Upper lobe of left lung (tissue), 6 donors: ENCODE measurements at regions not wholly inside any gene's neighbourhood (a gene's known extent, or its start where the extent isn't known, plus 50 kb on each side); places are given as distances from the start of the nearest gene placed in this dataset.
"Not testable (repeated sequence)": the region's sequence is repeated elsewhere in the genome, so short reads cannot be mapped to it uniquely, and the experiment has no call there.

ENCODE experiments used
- ATAC-seq, 2 donors: fragments of 200-7000 bp; cut with Tn5 transposase; one replicate each; pipeline ENCODE4 v1.9.1; 2022; ENCODE audit warnings: mild to moderate bottlenecking in 2 of 2, moderate library complexity in 2 of 2; ENCODE audit not compliant: low FRiP score in 2 of 2
- DNase-seq, 2 donors: peaks; one replicate each; pipeline ENCODE4 v3.0.0-alpha.2; 2019 to 2020
- H3K27ac ChIP-seq, 4 donors: fragments of 200-600 bp; sonication (generic); one replicate each; pipeline ENCODE4 v1.5.1; 2016 to 2019
- H3K27me3 ChIP-seq, 4 donors: fragments of 200-600 bp; sonication (generic); one replicate each; pipeline ENCODE4 v1.5.1; 2017 to 2019
- H3K36me3 ChIP-seq, 4 donors: fragments of 200-600 bp; sonication (generic); one replicate each; pipeline ENCODE4 v1.5.1; 2016 to 2019
- H3K4me1 ChIP-seq, 4 donors: fragments of 200-600 bp; sonication (generic); one replicate each; pipeline ENCODE4 v1.5.1; 2018 to 2019
- H3K4me3 ChIP-seq, 4 donors: fragments of 200-600 bp; sonication (generic); one replicate each; pipeline ENCODE4 v1.5.1; 2017 to 2019; ENCODE audit warnings: mild to moderate bottlenecking in 2 of 4, moderate library complexity in 1 of 4
- H3K9me3 ChIP-seq, 4 donors: fragments of 200-600 bp; sonication (generic); one replicate each; pipeline ENCODE4 v1.5.1; 2018 to 2019
- EP300 ChIP-seq, 4 donors: sonication (generic); formaldehyde crosslinking; IDR thresholded peaks; one replicate each; pipeline ENCODE4 v1.5.1; 2017; ENCODE audit warnings: antibody characterized with exemption in 4 of 4, control low read depth in 2 of 4
- POLR2A ChIP-seq, 4 donors: fragments of 450-650 bp; IDR thresholded peaks; one replicate each; pipeline ENCODE4 v1.5.1; 2016 to 2017; ENCODE audit warnings: antibody characterized with exemption in 4 of 4, mild to moderate bottlenecking in 2 of 4
- POLR2AphosphoS5 ChIP-seq, 2 donors: sonication (generic); formaldehyde crosslinking; IDR thresholded peaks; one replicate each; pipeline ENCODE4 v1.5.1; 2017; ENCODE audit warnings: antibody characterized with exemption in 2 of 2
- WGBS, 2 donors: methylation state at CpG; one replicate each; pipeline ENCODE4 v1.1.5; 2017 to 2018; 5-methylcytosine and 5-hydroxymethylcytosine counted together
- TF ChIP-seq, protein P1 (sequence below), 6 experiments: fragments of 450-650 bp in 4 of 6; fragments of 200-600 bp in 2 of 6; sonication (generic) in 2 of 6; IDR thresholded peaks; one replicate each; pipeline ENCODE4 v1.5.1; 2016 to 2019; ENCODE audit warnings: antibody characterized with exemption in 6 of 6
- donor health status: DM: no; HTN: no; CAD: no; lungs with moderate emphysema.
- donor health status: DM: no; HTN: yes; CAD: no; lungs with severe emphysema.

DNA sequence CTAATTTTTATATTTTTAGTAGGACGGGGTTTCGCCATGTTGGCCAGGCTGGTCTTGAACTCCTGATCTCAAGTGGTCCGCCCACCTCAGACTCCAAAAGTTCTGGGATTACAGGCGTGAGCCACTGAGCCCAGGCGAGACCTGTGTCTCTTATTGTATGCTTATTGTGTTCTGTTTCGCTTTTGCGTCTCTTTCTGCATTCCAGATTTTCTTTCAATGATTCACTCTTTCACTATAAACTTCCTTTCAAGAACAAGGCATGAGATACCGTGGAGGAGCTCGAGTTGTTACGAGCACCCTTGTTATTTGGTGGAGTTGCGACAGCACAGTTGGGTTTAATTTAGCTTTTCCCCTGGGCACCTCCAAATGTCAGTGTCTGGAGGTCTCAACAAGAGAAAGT is 366.7 kb upstream of the FAT1 start:
- 86 to 93% methylated on average over 11 of the region's 11 CpGs for WGBS, 2 donors
- no peaks in the 10 kb centered on the region for H3K9me3 ChIP-seq
- TF ChIP-seq EP300 (IDR thresholded peaks at IDR 0.05): no peak
- TF ChIP-seq, protein P1, sequence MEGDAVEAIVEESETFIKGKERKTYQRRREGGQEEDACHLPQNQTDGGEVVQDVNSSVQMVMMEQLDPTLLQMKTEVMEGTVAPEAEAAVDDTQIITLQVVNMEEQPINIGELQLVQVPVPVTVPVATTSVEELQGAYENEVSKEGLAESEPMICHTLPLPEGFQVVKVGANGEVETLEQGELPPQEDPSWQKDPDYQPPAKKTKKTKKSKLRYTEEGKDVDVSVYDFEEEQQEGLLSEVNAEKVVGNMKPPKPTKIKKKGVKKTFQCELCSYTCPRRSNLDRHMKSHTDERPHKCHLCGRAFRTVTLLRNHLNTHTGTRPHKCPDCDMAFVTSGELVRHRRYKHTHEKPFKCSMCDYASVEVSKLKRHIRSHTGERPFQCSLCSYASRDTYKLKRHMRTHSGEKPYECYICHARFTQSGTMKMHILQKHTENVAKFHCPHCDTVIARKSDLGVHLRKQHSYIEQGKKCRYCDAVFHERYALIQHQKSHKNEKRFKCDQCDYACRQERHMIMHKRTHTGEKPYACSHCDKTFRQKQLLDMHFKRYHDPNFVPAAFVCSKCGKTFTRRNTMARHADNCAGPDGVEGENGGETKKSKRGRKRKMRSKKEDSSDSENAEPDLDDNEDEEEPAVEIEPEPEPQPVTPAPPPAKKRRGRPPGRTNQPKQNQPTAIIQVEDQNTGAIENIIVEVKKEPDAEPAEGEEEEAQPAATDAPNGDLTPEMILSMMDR (IDR thresholded peaks at IDR 0.05): no peak
- no peak for TF ChIP-seq POLR2A (IDR thresholded peaks at IDR 0.05)
- TF ChIP-seq POLR2AphosphoS5 (IDR thresholded peaks at IDR 0.05): no peak

DNA sequence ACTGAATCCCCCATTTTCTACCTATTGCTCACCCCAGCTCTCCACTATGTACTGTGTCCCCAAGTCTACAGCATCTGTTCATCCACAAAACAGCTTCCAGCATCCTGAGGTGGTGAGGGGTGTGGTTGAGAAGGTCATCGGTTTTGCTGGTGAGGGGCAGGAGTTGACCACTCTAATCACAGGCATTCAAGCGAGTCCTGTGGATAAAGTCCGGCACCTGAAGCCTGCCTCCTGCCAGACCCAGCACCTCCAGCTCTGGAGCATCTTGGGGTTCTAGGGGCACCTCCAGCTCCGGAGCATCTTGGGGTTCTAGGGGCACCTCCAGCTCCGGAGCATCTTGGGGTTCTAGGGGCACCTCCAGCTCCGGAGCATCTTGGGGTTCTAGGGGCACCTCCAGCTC is 367.2 kb upstream of the FAT1 start:
- not testable (repeated sequence) for H3K27me3 ChIP-seq, H3K4me3 ChIP-seq, DNase-seq, H3K27ac ChIP-seq, H3K9me3 ChIP-seq, ATAC-seq, H3K36me3 ChIP-seq, H3K4me1 ChIP-seq
- WGBS, 2 donors: 97 to 100% methylated on average over 3 of the region's 6 CpGs

More for the DNA sequence above, 366.7 kb upstream of the FAT1 start:
- no peak overlapping the region for H3K27ac ChIP-seq
- H3K4me3 ChIP-seq: no peak overlapping the region
- DNase-seq (no peak), ATAC-seq (no peak)
- no peaks in the 10 kb centered on the region for H3K36me3 ChIP-seq
- H3K27me3 ChIP-seq: no peaks in the 10 kb centered on the region
- no peaks in the 10 kb centered on the region for H3K4me1 ChIP-seq

DNA sequence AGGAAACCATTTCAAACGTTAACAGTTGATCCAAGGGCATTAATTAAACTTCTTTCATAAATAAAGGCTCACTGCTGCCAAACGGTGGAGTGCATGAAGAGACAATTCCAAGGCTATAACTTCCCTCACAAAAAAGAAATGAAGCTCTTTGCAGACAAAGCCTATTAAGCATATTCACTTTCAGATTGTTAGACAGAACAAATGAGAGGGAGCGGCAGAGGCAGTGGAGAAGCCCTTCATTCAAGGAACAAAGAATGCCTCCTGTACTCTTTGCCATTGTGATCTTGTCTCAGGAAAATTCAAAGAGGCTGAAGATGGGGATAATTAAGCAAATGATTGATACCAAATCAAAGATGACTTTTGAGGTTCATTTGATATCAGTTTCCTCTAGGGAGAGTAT is 370.5 kb upstream of the FAT1 start:
- Histone ChIP-seq H3K9me3 (no peaks in the 10 kb centered on the region), H3K36me3 (no peaks in the 10 kb centered on the region), H3K4me3 (no peak overlapping the region), H3K27me3 (no peaks in the 10 kb centered on the region), H3K27ac (no peak overlapping the region), H3K4me1 (no peaks in the 10 kb centered on the region)
- WGBS, 2 donors: 52 to 55% methylated on average over 3 of the region's 3 CpGs
- ATAC-seq (no peak), DNase-seq (no peak)
- TF ChIP-seq, protein P1 (IDR thresholded peaks at IDR 0.05): no peak
- TF ChIP-seq EP300 (IDR thresholded peaks at IDR 0.05) (no peak), POLR2AphosphoS5 (IDR thresholded peaks at IDR 0.05) (no peak), POLR2A (IDR thresholded peaks at IDR 0.05) (no peak)

DNA sequence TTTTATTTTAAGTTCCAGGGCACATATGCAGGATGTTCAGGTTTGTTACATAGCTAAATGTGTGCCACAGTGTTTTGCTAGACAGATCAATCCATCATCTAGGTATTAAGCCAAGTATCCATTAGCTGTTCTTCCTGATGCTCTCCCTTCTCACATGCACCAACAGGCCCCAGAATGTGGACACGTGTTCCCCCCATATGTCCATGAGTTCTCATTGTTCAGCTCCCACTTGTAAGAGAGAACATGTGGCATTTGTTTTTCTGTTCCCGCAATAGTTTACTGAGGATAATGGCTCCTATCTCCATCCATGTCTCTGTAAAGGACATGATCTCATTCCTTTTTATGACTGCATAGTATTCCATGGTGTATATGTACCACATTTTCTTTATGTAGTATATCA is 374.8 kb upstream of the FAT1 start:
- Histone ChIP-seq H3K4me3 (no peak overlapping the region), H3K9me3 (no peaks in the 10 kb centered on the region), H3K4me1 (no peaks in the 10 kb centered on the region), H3K27ac (no peak overlapping the region), H3K27me3 (no peaks in the 10 kb centered on the region), H3K36me3 (no peaks in the 10 kb centered on the region)
- 43 to 46% methylated on average over 2 of the region's 2 CpGs for WGBS, 2 donors
- TF ChIP-seq POLR2A (IDR thresholded peaks at IDR 0.05) (no peak), POLR2AphosphoS5 (IDR thresholded peaks at IDR 0.05) (no peak), EP300 (IDR thresholded peaks at IDR 0.05) (no peak)
- TF ChIP-seq, protein P1 (IDR thresholded peaks at IDR 0.05): no peak
- ATAC-seq (no peak), DNase-seq (no peak)

DNA sequence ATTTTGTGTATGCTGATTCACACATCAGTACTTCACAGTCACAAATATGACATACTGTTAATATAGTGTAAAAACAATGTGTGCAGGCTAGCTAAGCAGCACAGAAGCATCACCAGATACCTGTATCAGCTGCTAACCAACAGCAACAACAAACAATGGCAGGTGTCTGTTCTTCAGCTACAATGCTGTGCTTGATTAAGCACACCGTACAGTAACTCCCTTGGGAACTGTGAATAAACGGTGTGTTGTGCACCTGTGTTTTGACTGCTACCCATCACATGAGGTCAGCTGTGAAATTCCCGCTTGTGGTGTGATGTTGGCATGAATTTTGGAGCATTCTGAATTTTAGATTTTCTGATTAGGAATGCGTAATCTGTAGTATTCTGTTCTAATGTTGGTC is 379.7 kb upstream of the FAT1 start:
- Histone ChIP-seq H3K4me3 (no peak overlapping the region), H3K27me3 (no peaks in the 10 kb centered on the region), H3K36me3 (no peaks in the 10 kb centered on the region), H3K27ac (no peak overlapping the region), H3K4me1 (no peaks in the 10 kb centered on the region), H3K9me3 (no peaks in the 10 kb centered on the region)
- ATAC-seq (no peak), DNase-seq (no peak)
- TF ChIP-seq POLR2A (IDR thresholded peaks at IDR 0.05): no peak
- TF ChIP-seq EP300 (IDR thresholded peaks at IDR 0.05): no peak
- TF ChIP-seq POLR2AphosphoS5 (IDR thresholded peaks at IDR 0.05): no peak
- TF ChIP-seq, protein P1 (IDR thresholded peaks at IDR 0.05): no peak
- WGBS, 2 donors: 91 to 96% methylated on average over 4 of the region's 4 CpGs
